ENCODE measurements at regions not wholly inside any gene's neighbourhood (a gene's known extent, or its start where the extent isn't known, plus 50 kb on each side); places are given as distances from the start of the nearest gene placed in this dataset.

GRCh38 chr13:40130871-40131636 lies 475.6 kb downstream of the COG6 start:
- TF ChIP-seq CTCF (conservative IDR thresholded peaks at IDR 0.05 in 1 of 2, IDR thresholded peaks at IDR 0.05 in 1 of 2; ENCODE audit: low read depth in 1 of 2, low read length in 2 of 2) (no peak), EZH2 (IDR thresholded peaks at IDR 0.05; ENCODE audit: low read length, missing control alignments) (no peak)

Measured in fibroblast of lung (primary cell).